SH-SY5Y (cell line): ENCODE measurements at regions not wholly inside any gene's neighbourhood (a gene's known extent, or its start where the extent isn't known, plus 50 kb on each side); places are given as distances from the start of the nearest gene placed in this dataset.

Experiments
- GATA2 ChIP-seq: IDR thresholded peaks from 2 replicates; pipeline ENCODE4 v1.6.1; 2011; ENCODE audit warnings: mild to moderate bottlenecking, low read depth, low read length
- GATA3 ChIP-seq: IDR thresholded peaks from 2 replicates; pipeline ENCODE4 v1.6.1; 2011; ENCODE audit warnings: low read depth, mild to moderate bottlenecking, low read length, moderate library complexity

DNA sequence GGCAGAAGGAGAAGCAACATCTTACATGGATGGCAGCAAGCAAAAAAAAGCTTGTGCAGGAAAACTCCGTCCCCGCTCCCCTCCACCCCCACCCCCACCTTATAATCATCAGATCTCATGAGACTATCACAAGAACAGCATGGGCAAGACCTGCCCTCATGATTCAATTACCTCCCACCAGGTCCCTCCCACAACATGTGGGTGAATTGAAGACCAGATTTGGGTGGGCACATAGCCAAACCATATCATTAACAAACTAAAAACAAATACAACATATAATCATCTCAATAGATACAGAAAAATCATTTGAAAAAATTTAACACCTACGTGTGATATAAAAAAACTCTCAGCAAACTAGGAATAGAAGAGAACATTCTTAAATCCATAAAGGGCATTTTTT, 88.8 kb downstream of the BUD13 start:
- TF ChIP-seq GATA2 (no peak), GATA3 (no peak)
